ENCODE measurements at regions not wholly inside any gene's neighbourhood (a gene's known extent, or its start where the extent isn't known, plus 50 kb on each side); places are given as distances from the start of the nearest gene placed in this dataset.

DNA sequence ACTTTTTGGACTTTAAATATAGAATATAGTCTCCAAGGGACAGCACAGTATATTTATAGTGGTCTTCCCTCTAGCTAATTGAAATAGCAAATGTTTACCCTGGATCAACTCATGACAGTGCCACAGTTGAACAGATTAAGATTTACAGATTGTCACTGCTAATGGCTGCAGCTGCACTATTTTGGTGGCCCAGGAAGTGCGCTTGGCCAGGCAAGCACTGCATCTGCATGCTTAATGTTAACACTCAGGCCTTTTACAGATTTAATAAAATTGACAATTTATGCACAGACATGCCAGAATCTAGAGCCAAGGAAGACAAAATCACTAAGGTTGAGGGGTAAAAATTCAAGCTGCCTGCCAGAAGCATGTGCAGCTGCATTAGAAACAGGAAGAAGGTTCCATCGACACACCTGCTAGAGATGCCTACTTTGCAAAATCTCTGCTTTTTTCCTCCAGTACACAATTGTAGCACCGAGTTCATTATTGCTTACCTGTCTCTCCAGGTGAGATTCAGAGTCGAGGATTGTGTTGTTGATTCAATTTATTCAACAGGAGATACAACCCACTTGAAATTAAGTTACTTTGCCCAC is 1042.3 kb upstream of the NRXN1 start:
- TF ChIP-seq, protein P1, sequence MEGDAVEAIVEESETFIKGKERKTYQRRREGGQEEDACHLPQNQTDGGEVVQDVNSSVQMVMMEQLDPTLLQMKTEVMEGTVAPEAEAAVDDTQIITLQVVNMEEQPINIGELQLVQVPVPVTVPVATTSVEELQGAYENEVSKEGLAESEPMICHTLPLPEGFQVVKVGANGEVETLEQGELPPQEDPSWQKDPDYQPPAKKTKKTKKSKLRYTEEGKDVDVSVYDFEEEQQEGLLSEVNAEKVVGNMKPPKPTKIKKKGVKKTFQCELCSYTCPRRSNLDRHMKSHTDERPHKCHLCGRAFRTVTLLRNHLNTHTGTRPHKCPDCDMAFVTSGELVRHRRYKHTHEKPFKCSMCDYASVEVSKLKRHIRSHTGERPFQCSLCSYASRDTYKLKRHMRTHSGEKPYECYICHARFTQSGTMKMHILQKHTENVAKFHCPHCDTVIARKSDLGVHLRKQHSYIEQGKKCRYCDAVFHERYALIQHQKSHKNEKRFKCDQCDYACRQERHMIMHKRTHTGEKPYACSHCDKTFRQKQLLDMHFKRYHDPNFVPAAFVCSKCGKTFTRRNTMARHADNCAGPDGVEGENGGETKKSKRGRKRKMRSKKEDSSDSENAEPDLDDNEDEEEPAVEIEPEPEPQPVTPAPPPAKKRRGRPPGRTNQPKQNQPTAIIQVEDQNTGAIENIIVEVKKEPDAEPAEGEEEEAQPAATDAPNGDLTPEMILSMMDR (IDR thresholded peaks at IDR 0.05 in 4 of 5, conservative IDR thresholded peaks at IDR 0.05 in 1 of 5) = no peak
- no peak for TF ChIP-seq POLR2A (IDR thresholded peaks at IDR 0.05)

Data from gastrocnemius medialis (tissue), 4 donors.